Thyroid gland (tissue), 4 donors: ENCODE measurements at regions not wholly inside any gene's neighbourhood (a gene's known extent, or its start where the extent isn't known, plus 50 kb on each side); places are given as distances from the start of the nearest gene placed in this dataset.

Source experiments
- POLR2A ChIP-seq, 2 donors: fragments of 450-650 bp; IDR thresholded peaks; one replicate each; pipeline ENCODE4 v1.6.1; 2017; ENCODE audit warnings: antibody characterized with exemption in 2 of 2, mild to moderate bottlenecking in 2 of 2, moderate library complexity in 1 of 2
- TF ChIP-seq, protein P1 (sequence below), 6 experiments: fragments of 200-600 bp in 3 of 6; fragments of 450-650 bp in 3 of 6; sonication (generic) in 3 of 6; IDR thresholded peaks; one replicate each; pipeline ENCODE4 v1.5.1; 2016 to 2019; ENCODE audit warnings: antibody characterized with exemption in 6 of 6, mild to moderate bottlenecking in 2 of 6, inconsistent platforms in 1 of 6, moderate library complexity in 1 of 6

DNA sequence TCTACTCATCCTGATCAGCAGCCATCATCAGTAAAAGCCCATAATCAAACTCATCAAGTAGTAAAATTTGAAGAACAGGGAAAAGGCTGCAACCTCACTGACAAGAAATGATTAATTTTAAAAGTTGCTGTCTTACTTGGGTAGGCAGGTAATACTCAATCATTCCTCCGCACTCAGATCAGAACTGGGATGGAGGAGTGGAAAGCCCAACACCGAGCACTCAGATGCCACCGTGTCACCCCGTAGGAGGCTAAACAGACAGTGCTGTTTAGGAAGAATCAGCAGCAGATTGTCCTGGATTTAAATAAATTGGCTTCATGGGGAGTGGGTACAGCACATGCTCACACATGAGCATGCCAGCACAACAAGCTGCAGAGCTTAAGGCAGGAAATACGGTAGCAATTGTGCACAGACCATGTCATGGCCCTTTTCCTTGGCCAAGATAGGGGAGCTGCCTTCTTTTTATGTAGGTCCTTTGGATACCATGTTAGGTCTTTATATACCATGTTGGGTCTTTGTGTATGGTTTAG lies 92.6 kb upstream of the CDH6 start:
- TF ChIP-seq POLR2A (IDR thresholded peaks at IDR 0.05) = no peak
- TF ChIP-seq, protein P1, sequence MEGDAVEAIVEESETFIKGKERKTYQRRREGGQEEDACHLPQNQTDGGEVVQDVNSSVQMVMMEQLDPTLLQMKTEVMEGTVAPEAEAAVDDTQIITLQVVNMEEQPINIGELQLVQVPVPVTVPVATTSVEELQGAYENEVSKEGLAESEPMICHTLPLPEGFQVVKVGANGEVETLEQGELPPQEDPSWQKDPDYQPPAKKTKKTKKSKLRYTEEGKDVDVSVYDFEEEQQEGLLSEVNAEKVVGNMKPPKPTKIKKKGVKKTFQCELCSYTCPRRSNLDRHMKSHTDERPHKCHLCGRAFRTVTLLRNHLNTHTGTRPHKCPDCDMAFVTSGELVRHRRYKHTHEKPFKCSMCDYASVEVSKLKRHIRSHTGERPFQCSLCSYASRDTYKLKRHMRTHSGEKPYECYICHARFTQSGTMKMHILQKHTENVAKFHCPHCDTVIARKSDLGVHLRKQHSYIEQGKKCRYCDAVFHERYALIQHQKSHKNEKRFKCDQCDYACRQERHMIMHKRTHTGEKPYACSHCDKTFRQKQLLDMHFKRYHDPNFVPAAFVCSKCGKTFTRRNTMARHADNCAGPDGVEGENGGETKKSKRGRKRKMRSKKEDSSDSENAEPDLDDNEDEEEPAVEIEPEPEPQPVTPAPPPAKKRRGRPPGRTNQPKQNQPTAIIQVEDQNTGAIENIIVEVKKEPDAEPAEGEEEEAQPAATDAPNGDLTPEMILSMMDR (IDR thresholded peaks at IDR 0.05) = no peak
